ENCODE measurements at regions not wholly inside any gene's neighbourhood (a gene's known extent, or its start where the extent isn't known, plus 50 kb on each side); places are given as distances from the start of the nearest gene placed in this dataset.

- no peak for TF ChIP-seq CTCF (IDR thresholded peaks at IDR 0.05; ENCODE audit: control extremely low read depth, extremely low read depth)
- DNase-seq (no peak), ATAC-seq (ENCODE audit: insufficient read depth, low FRiP score) (no peak)
- no peaks in the 10 kb centered on the region for H3K27me3 ChIP-seq (ENCODE audit: control insufficient read depth in 3 of 3, insufficient read depth in 3 of 3, low read length in 2 of 3)
- H3K4me1 ChIP-seq (ENCODE audit: control insufficient read depth in 5 of 5, insufficient read depth in 5 of 5, low read length in 5 of 5), result no peaks in the 10 kb centered on the region
- H3K27ac ChIP-seq (ENCODE audit: low read depth in 1 of 2, low read length in 1 of 2), result no peak overlapping the region
- H3K36me3 ChIP-seq (ENCODE audit: control insufficient read depth in 4 of 4, insufficient read depth in 4 of 4, low read length in 4 of 4), result no peaks in the 10 kb centered on the region
- H3K9me3 ChIP-seq (ENCODE audit: control insufficient read depth in 4 of 4, insufficient read depth in 3 of 4, low read length in 3 of 4), result no peaks in the 10 kb centered on the region
- 73 to 87% methylated on average over 2 of the region's 2 CpGs for WGBS, 2 donors
- H3K9ac ChIP-seq (ENCODE audit: insufficient read depth in 1 of 2, low read length in 2 of 2), result no peak overlapping the region
- H3K4me3 ChIP-seq, result no peak overlapping the region
Measured at GRCh38 chr9:4417578-4418325, 72.5 kb upstream of the SLC1A1 start.

GRCh38 chr9:4416467-4416866 lies 73.8 kb upstream of the SLC1A1 start:
- Histone ChIP-seq H3K36me3 (ENCODE audit: control insufficient read depth in 4 of 4, insufficient read depth in 4 of 4, low read length in 4 of 4) (no peaks in the 10 kb centered on the region), H3K27ac (ENCODE audit: low read depth in 1 of 2, low read length in 1 of 2) (no peak overlapping the region), H3K4me3 (no peak overlapping the region), H3K27me3 (ENCODE audit: control insufficient read depth in 3 of 3, insufficient read depth in 3 of 3, low read length in 2 of 3) (no peaks in the 10 kb centered on the region), H3K9me3 (ENCODE audit: control insufficient read depth in 4 of 4, insufficient read depth in 3 of 4, low read length in 3 of 4) (no peaks in the 10 kb centered on the region), H3K4me1 (ENCODE audit: control insufficient read depth in 5 of 5, insufficient read depth in 5 of 5, low read length in 5 of 5) (no peaks in the 10 kb centered on the region), H3K9ac (ENCODE audit: insufficient read depth in 1 of 2, low read length in 2 of 2) (no peak overlapping the region)
- ATAC-seq (ENCODE audit: insufficient read depth, low FRiP score) (no peak), DNase-seq (no peak)
- 50 to 57% methylated on average over 1 of the region's 1 CpG for WGBS, 2 donors
- no peak for TF ChIP-seq CTCF (IDR thresholded peaks at IDR 0.05; ENCODE audit: control extremely low read depth, extremely low read depth)

- Histone ChIP-seq H3K9ac (ENCODE audit: insufficient read depth in 1 of 2, low read length in 2 of 2) (no peak overlapping the region), H3K9me3 (ENCODE audit: control insufficient read depth in 4 of 4, insufficient read depth in 3 of 4, low read length in 3 of 4) (no peaks in the 10 kb centered on the region), H3K27ac (ENCODE audit: low read depth in 1 of 2, low read length in 1 of 2) (no peak overlapping the region), H3K4me3 (no peak overlapping the region), H3K4me1 (ENCODE audit: control insufficient read depth in 5 of 5, insufficient read depth in 5 of 5, low read length in 5 of 5) (no peaks in the 10 kb centered on the region), H3K36me3 (ENCODE audit: control insufficient read depth in 4 of 4, insufficient read depth in 4 of 4, low read length in 4 of 4) (no peaks in the 10 kb centered on the region), H3K27me3 (ENCODE audit: control insufficient read depth in 3 of 3, insufficient read depth in 3 of 3, low read length in 2 of 3) (no peaks in the 10 kb centered on the region)
- 83 to 84% methylated on average over 2 of the region's 2 CpGs for WGBS, 2 donors
- ATAC-seq (ENCODE audit: insufficient read depth, low FRiP score) (no peak), DNase-seq (no peak)
- TF ChIP-seq CTCF (IDR thresholded peaks at IDR 0.05; ENCODE audit: control extremely low read depth, extremely low read depth), result no peak
Measured at GRCh38 chr9:4415281-4415680, 75.0 kb upstream of the SLC1A1 start.

GRCh38 chr9:4413856-4414255 lies 76.4 kb upstream of the SLC1A1 start:
- Histone ChIP-seq H3K4me1 (ENCODE audit: control insufficient read depth in 5 of 5, insufficient read depth in 5 of 5, low read length in 5 of 5) (no peaks in the 10 kb centered on the region), H3K9me3 (ENCODE audit: control insufficient read depth in 4 of 4, insufficient read depth in 3 of 4, low read length in 3 of 4) (no peaks in the 10 kb centered on the region)
- no peak for ATAC-seq (ENCODE audit: insufficient read depth, low FRiP score)

More at GRCh38 chr9:4413856-4414255, 76.4 kb upstream of the SLC1A1 start:
- H3K36me3 ChIP-seq (ENCODE audit: control insufficient read depth in 4 of 4, insufficient read depth in 4 of 4, low read length in 4 of 4), result no peaks in the 10 kb centered on the region
- H3K27me3 ChIP-seq (ENCODE audit: control insufficient read depth in 3 of 3, insufficient read depth in 3 of 3, low read length in 2 of 3), result no peaks in the 10 kb centered on the region
- TF ChIP-seq CTCF (IDR thresholded peaks at IDR 0.05; ENCODE audit: control extremely low read depth, extremely low read depth), result no peak
- no peak overlapping the region for H3K4me3 ChIP-seq
- no peak overlapping the region for H3K27ac ChIP-seq (ENCODE audit: low read depth in 1 of 2, low read length in 1 of 2)
- no peak for DNase-seq
- no peak overlapping the region for H3K9ac ChIP-seq (ENCODE audit: insufficient read depth in 1 of 2, low read length in 2 of 2)
- 83 to 86% methylated on average over 1 of the region's 1 CpG for WGBS, 2 donors
